ENCODE measurements at regions not wholly inside any gene's neighbourhood (a gene's known extent, or its start where the extent isn't known, plus 50 kb on each side); places are given as distances from the start of the nearest gene placed in this dataset.

DNA sequence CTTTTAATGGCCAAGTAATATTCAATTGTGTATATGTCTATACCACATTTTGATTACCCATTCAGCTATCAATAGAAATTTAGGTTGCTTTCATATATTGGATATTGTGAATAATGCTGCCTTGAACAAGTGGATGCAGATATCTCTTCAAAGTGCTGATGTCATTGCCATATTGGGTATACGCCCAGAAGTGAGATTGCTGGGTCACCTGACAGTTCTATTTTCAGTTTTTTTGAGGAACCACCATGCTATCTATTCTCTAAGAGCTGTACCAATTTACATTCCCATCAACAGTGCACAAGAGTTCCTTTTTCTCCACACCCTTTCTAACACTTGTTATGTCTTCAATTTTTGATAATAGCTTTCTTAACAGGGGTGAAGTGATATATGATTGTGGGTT lies 306.9 kb downstream of the ZNF516 start (continued):
- TF ChIP-seq, protein P1, sequence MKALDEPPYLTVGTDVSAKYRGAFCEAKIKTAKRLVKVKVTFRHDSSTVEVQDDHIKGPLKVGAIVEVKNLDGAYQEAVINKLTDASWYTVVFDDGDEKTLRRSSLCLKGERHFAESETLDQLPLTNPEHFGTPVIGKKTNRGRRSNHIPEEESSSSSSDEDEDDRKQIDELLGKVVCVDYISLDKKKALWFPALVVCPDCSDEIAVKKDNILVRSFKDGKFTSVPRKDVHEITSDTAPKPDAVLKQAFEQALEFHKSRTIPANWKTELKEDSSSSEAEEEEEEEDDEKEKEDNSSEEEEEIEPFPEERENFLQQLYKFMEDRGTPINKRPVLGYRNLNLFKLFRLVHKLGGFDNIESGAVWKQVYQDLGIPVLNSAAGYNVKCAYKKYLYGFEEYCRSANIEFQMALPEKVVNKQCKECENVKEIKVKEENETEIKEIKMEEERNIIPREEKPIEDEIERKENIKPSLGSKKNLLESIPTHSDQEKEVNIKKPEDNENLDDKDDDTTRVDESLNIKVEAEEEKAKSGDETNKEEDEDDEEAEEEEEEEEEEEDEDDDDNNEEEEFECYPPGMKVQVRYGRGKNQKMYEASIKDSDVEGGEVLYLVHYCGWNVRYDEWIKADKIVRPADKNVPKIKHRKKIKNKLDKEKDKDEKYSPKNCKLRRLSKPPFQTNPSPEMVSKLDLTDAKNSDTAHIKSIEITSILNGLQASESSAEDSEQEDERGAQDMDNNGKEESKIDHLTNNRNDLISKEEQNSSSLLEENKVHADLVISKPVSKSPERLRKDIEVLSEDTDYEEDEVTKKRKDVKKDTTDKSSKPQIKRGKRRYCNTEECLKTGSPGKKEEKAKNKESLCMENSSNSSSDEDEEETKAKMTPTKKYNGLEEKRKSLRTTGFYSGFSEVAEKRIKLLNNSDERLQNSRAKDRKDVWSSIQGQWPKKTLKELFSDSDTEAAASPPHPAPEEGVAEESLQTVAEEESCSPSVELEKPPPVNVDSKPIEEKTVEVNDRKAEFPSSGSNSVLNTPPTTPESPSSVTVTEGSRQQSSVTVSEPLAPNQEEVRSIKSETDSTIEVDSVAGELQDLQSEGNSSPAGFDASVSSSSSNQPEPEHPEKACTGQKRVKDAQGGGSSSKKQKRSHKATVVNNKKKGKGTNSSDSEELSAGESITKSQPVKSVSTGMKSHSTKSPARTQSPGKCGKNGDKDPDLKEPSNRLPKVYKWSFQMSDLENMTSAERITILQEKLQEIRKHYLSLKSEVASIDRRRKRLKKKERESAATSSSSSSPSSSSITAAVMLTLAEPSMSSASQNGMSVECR (CRISPR knock-in tag; IDR thresholded peaks at IDR 0.05), result no peak
- no peak for TF ChIP-seq ZBTB7A (IDR thresholded peaks at IDR 0.05; ENCODE audit: borderline replicate concordance, control insufficient read depth, low read depth, low read length)
- TF ChIP-seq, protein P2, sequence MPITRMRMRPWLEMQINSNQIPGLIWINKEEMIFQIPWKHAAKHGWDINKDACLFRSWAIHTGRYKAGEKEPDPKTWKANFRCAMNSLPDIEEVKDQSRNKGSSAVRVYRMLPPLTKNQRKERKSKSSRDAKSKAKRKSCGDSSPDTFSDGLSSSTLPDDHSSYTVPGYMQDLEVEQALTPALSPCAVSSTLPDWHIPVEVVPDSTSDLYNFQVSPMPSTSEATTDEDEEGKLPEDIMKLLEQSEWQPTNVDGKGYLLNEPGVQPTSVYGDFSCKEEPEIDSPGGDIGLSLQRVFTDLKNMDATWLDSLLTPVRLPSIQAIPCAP (CRISPR knock-in tag; IDR thresholded peaks at IDR 0.05; ENCODE audit: borderline replicate concordance), result no peak
- TF ChIP-seq, protein P3, sequence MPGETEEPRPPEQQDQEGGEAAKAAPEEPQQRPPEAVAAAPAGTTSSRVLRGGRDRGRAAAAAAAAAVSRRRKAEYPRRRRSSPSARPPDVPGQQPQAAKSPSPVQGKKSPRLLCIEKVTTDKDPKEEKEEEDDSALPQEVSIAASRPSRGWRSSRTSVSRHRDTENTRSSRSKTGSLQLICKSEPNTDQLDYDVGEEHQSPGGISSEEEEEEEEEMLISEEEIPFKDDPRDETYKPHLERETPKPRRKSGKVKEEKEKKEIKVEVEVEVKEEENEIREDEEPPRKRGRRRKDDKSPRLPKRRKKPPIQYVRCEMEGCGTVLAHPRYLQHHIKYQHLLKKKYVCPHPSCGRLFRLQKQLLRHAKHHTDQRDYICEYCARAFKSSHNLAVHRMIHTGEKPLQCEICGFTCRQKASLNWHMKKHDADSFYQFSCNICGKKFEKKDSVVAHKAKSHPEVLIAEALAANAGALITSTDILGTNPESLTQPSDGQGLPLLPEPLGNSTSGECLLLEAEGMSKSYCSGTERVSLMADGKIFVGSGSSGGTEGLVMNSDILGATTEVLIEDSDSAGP (CRISPR knock-in tag; IDR thresholded peaks at IDR 0.05), result no peak

Data from K562 (cell line).